ENCODE measurements at regions not wholly inside any gene's neighbourhood (a gene's known extent, or its start where the extent isn't known, plus 50 kb on each side); places are given as distances from the start of the nearest gene placed in this dataset.

GRCh38 chr10:37576154-37576553, 281.3 kb downstream of the ZNF248 start:
- TF ChIP-seq POLR2AphosphoS5 (IDR thresholded peaks at IDR 0.05) (no peak), CTCF (IDR thresholded peaks at IDR 0.05) (no peak), POLR2A (IDR thresholded peaks at IDR 0.05) (no peak)
